OCI-LY3 (cell line): ENCODE measurements at regions not wholly inside any gene's neighbourhood (a gene's known extent, or its start where the extent isn't known, plus 50 kb on each side); places are given as distances from the start of the nearest gene placed in this dataset.

ENCODE experiments used
- H2AFZ ChIP-seq: fragments of 200-600, 300-600 bp; shearing (Covaris generic); 2 replicates; pipeline ENCODE4 v1.6.0; 2014; ENCODE audit warnings: antibody characterized with exemption, low read depth, low read length
- H3K27ac ChIP-seq: fragments of 200-600, 300-600 bp; sonication (generic); 2 replicates; pipeline ENCODE4 v1.5.1; 2014; ENCODE audit warnings: mild to moderate bottlenecking, low read length, moderate library complexity, mixed read lengths
- H3K27me3 ChIP-seq: fragments of 200-600, 300-600 bp; sonication (generic); 2 replicates; pipeline ENCODE4 v1.6.1; 2014; ENCODE audit warnings: low read depth, low read length, mixed read lengths
- H3K36me3 ChIP-seq: fragments of 200-600, 300-600 bp; sonication (generic); replicated peaks from 2 replicates; pipeline ENCODE3; 2014; ENCODE audit warnings: low read depth, low read length, mixed read lengths
- H3K4me1 ChIP-seq: fragments of 300-600, 200-600 bp; sonication (generic); 2 replicates; pipeline ENCODE4 v1.6.1; 2014; ENCODE audit warnings: low read length, mixed read lengths
- H3K4me2 ChIP-seq: fragments of 200-600, 300-600 bp; sonication (generic); 2 replicates; pipeline ENCODE4 v1.6.1; 2014; ENCODE audit warnings: low read length, mixed read lengths
- H3K4me3 ChIP-seq: fragments of 300-600, 200-600 bp; sonication (generic); 2 replicates; pipeline ENCODE4 v1.5.1; 2014; ENCODE audit warnings: antibody characterized with exemption, mild to moderate bottlenecking, low read length, moderate library complexity
- H3K79me2 ChIP-seq: fragments of 300-600, 200-600 bp; shearing (Covaris generic); 2 replicates; pipeline ENCODE4 v1.6.1; 2014; ENCODE audit warnings: mild to moderate bottlenecking, low read length, mixed read lengths
- H3K9ac ChIP-seq: fragments of 300-600, 200-600 bp; shearing (Covaris generic); 2 replicates; pipeline ENCODE4 v1.6.0; 2014; ENCODE audit warnings: mild to moderate bottlenecking, low read length, moderate library complexity
- H3K9me3 ChIP-seq: fragments of 200-600, 300-600 bp; shearing (Covaris generic); 2 replicates; pipeline ENCODE4 v1.6.1; 2014; ENCODE audit warnings: low read length, mixed read lengths; ENCODE audit not compliant: insufficient read depth
- H4K20me1 ChIP-seq: fragments of 200-600, 300-600 bp; sonication (generic); 2 replicates; pipeline ENCODE4 v1.6.1; 2016; ENCODE audit warnings: low read length, mixed read lengths; ENCODE audit not compliant: insufficient read depth
- CTCF ChIP-seq: fragments of 200-600, 300-600 bp; sonication (generic); IDR thresholded peaks from 2 replicates; pipeline ENCODE4 v1.5.1; 2014; ENCODE audit warnings: antibody characterized with exemption, low read length, low read depth
- EZH2phosphoT487 ChIP-seq: fragments of 200-600 bp; shearing (Covaris generic); IDR thresholded peaks from 2 replicates; pipeline ENCODE4 v1.6.1; 2018; ENCODE audit warnings: antibody characterized with exemption, mixed run types, low read depth

DNA sequence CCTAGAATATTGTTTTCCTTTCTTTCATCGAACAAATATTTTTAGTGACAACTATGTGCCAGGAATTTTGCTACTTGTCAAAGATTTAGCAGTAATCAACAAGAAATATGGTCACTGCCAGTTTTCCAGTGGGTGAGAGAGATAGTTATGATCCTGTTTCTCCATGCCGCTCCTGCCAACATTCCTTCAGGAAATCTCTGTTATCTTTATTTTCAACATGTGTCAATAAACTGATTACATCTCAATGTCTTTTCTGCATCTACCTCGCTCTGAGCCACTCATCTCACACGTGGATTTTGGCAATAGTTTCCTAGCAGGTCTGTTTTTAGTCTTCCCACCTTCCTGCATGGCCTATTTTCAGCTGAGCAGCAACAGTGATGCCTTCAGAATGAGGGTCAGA lies 650.0 kb upstream of the STXBP6 start:
- H3K27me3 ChIP-seq: no peaks in the 10 kb centered on the region
- H3K4me2 ChIP-seq: no peak overlapping the region
- H3K27ac ChIP-seq: no peak overlapping the region
- H3K79me2 ChIP-seq: no peaks in the 10 kb centered on the region
- no peak overlapping the region for H3K4me3 ChIP-seq
- no peaks in the 10 kb centered on the region for H3K36me3 ChIP-seq
- no peak overlapping the region for H2AFZ ChIP-seq
- no peaks in the 10 kb centered on the region for H4K20me1 ChIP-seq
- no peaks in the 10 kb centered on the region for H3K4me1 ChIP-seq
- no peak for TF ChIP-seq CTCF
- TF ChIP-seq EZH2phosphoT487: no peak
- no peaks in the 10 kb centered on the region for H3K9me3 ChIP-seq
- H3K9ac ChIP-seq: no peak overlapping the region

DNA sequence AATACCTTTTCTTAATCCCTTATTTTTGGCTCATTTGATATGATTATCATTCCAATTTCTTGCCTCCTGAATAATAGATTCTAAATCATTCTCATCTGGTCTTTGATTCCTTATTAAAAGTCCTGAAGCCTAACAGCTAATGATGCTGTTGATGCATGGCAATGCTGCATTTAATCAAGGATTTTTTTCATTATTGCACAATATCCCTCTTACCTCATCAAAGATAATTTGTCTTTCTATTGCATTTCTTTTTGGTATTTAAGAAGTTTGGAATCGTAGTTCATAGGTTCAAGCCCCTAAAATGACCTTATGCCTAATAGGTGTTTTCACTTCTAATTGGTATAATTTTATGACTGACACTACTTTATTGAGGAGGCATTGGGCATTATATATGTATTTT lies 648.2 kb upstream of the STXBP6 start:
- Histone ChIP-seq H3K79me2 (no peaks in the 10 kb centered on the region), H3K36me3 (no peaks in the 10 kb centered on the region), H3K27ac (no peak overlapping the region), H3K27me3 (no peaks in the 10 kb centered on the region), H3K4me2 (no peak overlapping the region), H3K9me3 (no peaks in the 10 kb centered on the region), H2AFZ (no peak overlapping the region), H3K4me3 (no peak overlapping the region), H4K20me1 (no peaks in the 10 kb centered on the region), H3K9ac (no peak overlapping the region), H3K4me1 (no peaks in the 10 kb centered on the region)
- TF ChIP-seq CTCF (no peak), EZH2phosphoT487 (no peak)

DNA sequence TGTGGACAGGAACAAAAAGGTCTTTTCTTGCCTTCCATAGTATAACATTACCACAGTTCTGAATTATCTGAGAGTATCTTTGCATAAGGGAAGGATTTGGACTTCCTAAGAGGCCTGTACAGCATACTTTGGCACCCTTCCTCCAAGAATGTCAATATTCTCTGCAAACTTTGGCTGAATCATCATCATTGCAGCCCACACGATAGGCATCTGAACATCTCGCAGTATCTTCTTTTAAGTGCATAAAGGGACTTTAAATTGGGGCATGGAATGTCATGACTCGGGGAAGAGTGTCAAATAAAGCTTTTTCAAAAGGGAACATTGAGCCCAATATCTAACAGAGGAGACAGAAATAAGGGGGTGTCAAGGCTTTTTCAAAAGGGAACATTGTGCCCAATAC lies 646.2 kb upstream of the STXBP6 start:
- H3K4me3 ChIP-seq: no peak overlapping the region
- H3K9me3 ChIP-seq: no peaks in the 10 kb centered on the region
- TF ChIP-seq EZH2phosphoT487 (no peak), CTCF (no peak)
- no peak overlapping the region for H3K9ac ChIP-seq
- no peaks in the 10 kb centered on the region for H3K4me1 ChIP-seq
- H3K36me3 ChIP-seq: no peaks in the 10 kb centered on the region
- no peak overlapping the region for H3K4me2 ChIP-seq
- H3K79me2 ChIP-seq: no peaks in the 10 kb centered on the region
- no peaks in the 10 kb centered on the region for H4K20me1 ChIP-seq
- H3K27me3 ChIP-seq: no peaks in the 10 kb centered on the region
- no peak overlapping the region for H3K27ac ChIP-seq
- no peak overlapping the region for H2AFZ ChIP-seq

GRCh38 chr14:25685004-25685403 lies 635.1 kb upstream of the STXBP6 start:
- H3K9ac ChIP-seq: no peak overlapping the region
- no peaks in the 10 kb centered on the region for H3K9me3 ChIP-seq
- no peaks in the 10 kb centered on the region for H3K36me3 ChIP-seq
- H3K27me3 ChIP-seq: no peaks in the 10 kb centered on the region
- H3K4me3 ChIP-seq: no peak overlapping the region
- no peaks in the 10 kb centered on the region for H3K79me2 ChIP-seq
- H3K4me1 ChIP-seq: no peaks in the 10 kb centered on the region
- no peak overlapping the region for H3K27ac ChIP-seq
- no peak overlapping the region for H3K4me2 ChIP-seq
- TF ChIP-seq EZH2phosphoT487 (no peak), CTCF (no peak)
- H2AFZ ChIP-seq: no peak overlapping the region
- H4K20me1 ChIP-seq: no peaks in the 10 kb centered on the region
